Gastrocnemius medialis (tissue), 4 donors: ENCODE measurements at regions not wholly inside any gene's neighbourhood (a gene's known extent, or its start where the extent isn't known, plus 50 kb on each side); places are given as distances from the start of the nearest gene placed in this dataset.

Experiments used
- ATAC-seq, 2 donors: fragments of 150-250 bp; one replicate each; pipeline ENCODE4 v1.9.1; 2016
- DNase-seq, 2 donors: peaks; one replicate each; pipeline ENCODE4 v3.0.0-alpha.2; 2019
- H3K27ac ChIP-seq, 4 donors: fragments of 200-600 bp; sonication (generic); 1 replicate in 1 of 4; 2 replicates in 3 of 4; pipeline ENCODE4 v1.5.1; 2016 to 2018; ENCODE audit warnings: mild to moderate bottlenecking in 2 of 4, moderate library complexity in 1 of 4
- H3K27me3 ChIP-seq, 3 donors: fragments of 200-600 bp; sonication (generic) in 2 of 3; 1 replicate in 1 of 3; 2 replicates in 2 of 3; pipeline versions ENCODE4 v1.5.1 to v1.6.0; 2016 to 2019; ENCODE audit warnings: mild to moderate bottlenecking in 1 of 3, moderate library complexity in 1 of 3
- H3K36me3 ChIP-seq, 2 donors: fragments of 200-600 bp; sonication (generic) in 1 of 2; one replicate each; pipeline ENCODE4 v1.5.1; 2017 to 2018
- H3K4me1 ChIP-seq, 2 donors: fragments of 200-600 bp; sonication (generic) in 1 of 2; one replicate each; pipeline ENCODE4 v1.5.1; 2016 to 2017; ENCODE audit warnings: mild to moderate bottlenecking in 2 of 2
- H3K4me3 ChIP-seq, 4 donors: fragments of 200-600 bp; sonication (generic) in 3 of 4; 1 replicate in 1 of 4; 2 replicates in 3 of 4; pipeline ENCODE4 v1.5.1; 2016 to 2019; ENCODE audit warnings: mild to moderate bottlenecking in 2 of 4
- H3K9me3 ChIP-seq, 3 donors: fragments of 200-600 bp; sonication (generic) in 2 of 3; 1 replicate in 1 of 3; 2 replicates in 2 of 3; pipeline ENCODE4 v1.5.1; 2016 to 2019
- CTCF ChIP-seq, 5 experiments: fragments of 450-650 bp in 3 of 5; fragments of 200-600 bp in 2 of 5; sonication (generic) in 2 of 5; IDR thresholded peaks in 4 of 5; conservative IDR thresholded peaks in 1 of 5; 1 replicate in 4 of 5; 2 replicates in 1 of 5; pipeline ENCODE4 v1.5.1; 2016 to 2019; ENCODE audit warnings: antibody characterized with exemption in 5 of 5, mild to moderate bottlenecking in 3 of 5, moderate library complexity in 3 of 5
- POLR2A ChIP-seq, 2 donors: fragments of 450-650 bp; IDR thresholded peaks; one replicate each; pipeline ENCODE4 v1.6.1; 2017; ENCODE audit warnings: antibody characterized with exemption in 2 of 2, mild to moderate bottlenecking in 2 of 2, moderate library complexity in 2 of 2
- in situ Hi-C, 4 donors: fragments of 200-750 bp; cut with MboI; loops; one replicate each; pipeline versions ENCODE4 v1.15.0 to v1.8.0; 2017; ENCODE audit warnings: low sequenced_read_pairs in 4 of 4
- intact Hi-C: fragments of 100-400 bp; cut with DNase I; formaldehyde crosslinking; loops from one replicate; pipeline ENCODE4 v1.15.1; 2023; ENCODE audit warnings: low total_unique reads

- in situ Hi-C loops (no loop called here), intact Hi-C loops (no loop called here)
- no peak for ATAC-seq
- no peak for DNase-seq
- Histone ChIP-seq H3K9me3 (no peaks in the 10 kb centered on the region), H3K4me1 (no peaks in the 10 kb centered on the region), H3K27ac (no peak overlapping the region), H3K27me3 (no peaks in the 10 kb centered on the region), H3K36me3 (no peaks in the 10 kb centered on the region), H3K4me3 (no peak overlapping the region)
- TF ChIP-seq POLR2A (IDR thresholded peaks at IDR 0.05) (no peak), CTCF (IDR thresholded peaks at IDR 0.05 in 4 of 5, conservative IDR thresholded peaks at IDR 0.05 in 1 of 5) (no peak)
Measured at GRCh38 chr12:59046763-59047534, 126.6 kb upstream of the LRIG3 start.

- no peak overlapping the region for H3K27ac ChIP-seq
- H3K4me3 ChIP-seq: no peak overlapping the region
- TF ChIP-seq POLR2A (IDR thresholded peaks at IDR 0.05): no peak
- TF ChIP-seq CTCF (IDR thresholded peaks at IDR 0.05 in 4 of 5, conservative IDR thresholded peaks at IDR 0.05 in 1 of 5): no peak
- in situ Hi-C loops: no loop called here
- no peaks in the 10 kb centered on the region for H3K36me3 ChIP-seq
- intact Hi-C loops: no loop called here
- no peaks in the 10 kb centered on the region for H3K4me1 ChIP-seq
- ATAC-seq (no peak), DNase-seq (no peak)
- no peaks in the 10 kb centered on the region for H3K9me3 ChIP-seq
- H3K27me3 ChIP-seq: no peaks in the 10 kb centered on the region
Measured at GRCh38 chr12:59044791-59045190, 124.5 kb upstream of the LRIG3 start.

- H3K9me3 ChIP-seq: no peaks in the 10 kb centered on the region
- no peaks in the 10 kb centered on the region for H3K36me3 ChIP-seq
- H3K4me1 ChIP-seq: no peaks in the 10 kb centered on the region
- TF ChIP-seq POLR2A (IDR thresholded peaks at IDR 0.05): no peak
- no peak for TF ChIP-seq CTCF (IDR thresholded peaks at IDR 0.05 in 4 of 5, conservative IDR thresholded peaks at IDR 0.05 in 1 of 5)
- H3K4me3 ChIP-seq: no peak overlapping the region
- intact Hi-C loops: no loop called here
- in situ Hi-C loops: no loop called here
- no peak overlapping the region for H3K27ac ChIP-seq
- H3K27me3 ChIP-seq: no peaks in the 10 kb centered on the region
- DNase-seq (no peak), ATAC-seq (peak in 1 of 2 donors; percentile 49)
Measured at GRCh38 chr12:59041241-59042121, 121.2 kb upstream of the LRIG3 start.

GRCh38 chr12:59040656-59041055 is 120.4 kb upstream of the LRIG3 start:
- DNase-seq: no peak
- Histone ChIP-seq H3K4me3 (no peak overlapping the region), H3K36me3 (no peaks in the 10 kb centered on the region), H3K27ac (no peak overlapping the region), H3K4me1 (no peaks in the 10 kb centered on the region), H3K27me3 (no peaks in the 10 kb centered on the region), H3K9me3 (no peaks in the 10 kb centered on the region)
- intact Hi-C loops: no loop called here
- ATAC-seq: no peak
- no peak for TF ChIP-seq CTCF (IDR thresholded peaks at IDR 0.05 in 4 of 5, conservative IDR thresholded peaks at IDR 0.05 in 1 of 5)
- no peak for TF ChIP-seq POLR2A (IDR thresholded peaks at IDR 0.05)
- in situ Hi-C loops: no loop called here
